22Rv1 (cell line): ENCODE measurements at regions not wholly inside any gene's neighbourhood (a gene's known extent, or its start where the extent isn't known, plus 50 kb on each side); places are given as distances from the start of the nearest gene placed in this dataset.

ENCODE experiments used
- ZFX ChIP-seq: fragments of 450-650 bp; IDR thresholded peaks from 2 replicates; pipeline ENCODE4 v1.6.1; 2017; ENCODE audit warnings: antibody characterized with exemption, borderline replicate concordance
- TF ChIP-seq, protein P1 (sequence below): fragments of 450-650 bp; IDR thresholded peaks from 2 replicates; pipeline ENCODE4 v1.5.1; 2017; ENCODE audit warnings: mild to moderate bottlenecking

DNA sequence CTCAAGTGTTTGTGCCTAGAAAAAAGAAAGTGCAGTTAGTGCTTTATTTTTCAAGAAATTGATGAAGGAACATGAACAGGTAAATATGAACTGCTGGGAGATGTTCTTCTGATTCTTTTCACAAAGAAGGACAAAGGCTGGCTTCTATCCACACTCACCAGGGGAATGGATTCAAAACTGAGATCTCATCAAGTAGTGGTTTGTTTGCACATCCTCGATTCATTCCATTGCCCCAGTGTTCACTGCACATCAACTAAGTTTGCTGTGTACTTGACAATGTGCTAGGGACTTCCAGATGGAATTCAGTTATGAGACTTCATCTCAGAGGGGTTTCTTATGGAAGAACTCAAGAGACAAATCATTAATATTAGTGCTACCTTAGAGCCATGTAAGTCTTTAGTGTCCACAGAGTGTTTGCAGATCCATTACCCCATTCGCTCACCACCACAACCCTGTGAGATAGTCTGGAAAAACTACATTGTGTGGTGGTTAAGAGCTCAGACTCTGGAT is 332.9 kb upstream of the PPP2R3A start:
- TF ChIP-seq, protein P1, sequence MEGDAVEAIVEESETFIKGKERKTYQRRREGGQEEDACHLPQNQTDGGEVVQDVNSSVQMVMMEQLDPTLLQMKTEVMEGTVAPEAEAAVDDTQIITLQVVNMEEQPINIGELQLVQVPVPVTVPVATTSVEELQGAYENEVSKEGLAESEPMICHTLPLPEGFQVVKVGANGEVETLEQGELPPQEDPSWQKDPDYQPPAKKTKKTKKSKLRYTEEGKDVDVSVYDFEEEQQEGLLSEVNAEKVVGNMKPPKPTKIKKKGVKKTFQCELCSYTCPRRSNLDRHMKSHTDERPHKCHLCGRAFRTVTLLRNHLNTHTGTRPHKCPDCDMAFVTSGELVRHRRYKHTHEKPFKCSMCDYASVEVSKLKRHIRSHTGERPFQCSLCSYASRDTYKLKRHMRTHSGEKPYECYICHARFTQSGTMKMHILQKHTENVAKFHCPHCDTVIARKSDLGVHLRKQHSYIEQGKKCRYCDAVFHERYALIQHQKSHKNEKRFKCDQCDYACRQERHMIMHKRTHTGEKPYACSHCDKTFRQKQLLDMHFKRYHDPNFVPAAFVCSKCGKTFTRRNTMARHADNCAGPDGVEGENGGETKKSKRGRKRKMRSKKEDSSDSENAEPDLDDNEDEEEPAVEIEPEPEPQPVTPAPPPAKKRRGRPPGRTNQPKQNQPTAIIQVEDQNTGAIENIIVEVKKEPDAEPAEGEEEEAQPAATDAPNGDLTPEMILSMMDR = no peak
- TF ChIP-seq ZFX = no peak
